ENCODE measurements at regions not wholly inside any gene's neighbourhood (a gene's known extent, or its start where the extent isn't known, plus 50 kb on each side); places are given as distances from the start of the nearest gene placed in this dataset.

DNA sequence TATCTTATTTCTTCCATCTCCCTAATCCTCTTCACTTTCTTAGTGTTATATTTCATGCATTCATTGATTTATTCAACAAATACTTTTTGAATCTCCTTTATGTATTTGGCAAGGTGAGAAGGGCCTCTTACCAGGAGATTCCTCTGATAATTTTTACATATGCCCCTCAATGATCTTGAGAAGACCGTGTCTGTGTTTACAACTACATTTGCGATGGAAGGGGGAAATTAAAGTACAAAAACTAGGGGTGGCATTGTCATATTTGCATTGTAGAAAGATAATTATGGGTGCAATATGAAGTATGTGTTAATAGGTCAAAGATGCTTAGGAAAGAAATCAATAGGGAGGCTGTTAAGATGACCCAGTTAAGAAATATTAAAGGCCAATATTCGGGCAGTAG is 1108.4 kb upstream of the MIR17HG start:
- H4K20me1 ChIP-seq (ENCODE audit: insufficient read depth, poor library complexity, severe bottlenecking): no peaks in the 10 kb centered on the region
- H3K27ac ChIP-seq: no peak overlapping the region
- no peak for DNase-seq (ENCODE audit: low spot score)
- no peaks in the 10 kb centered on the region for H3K27me3 ChIP-seq
- no peaks in the 10 kb centered on the region for H3K4me1 ChIP-seq (ENCODE audit: insufficient read depth)
- no peak for TF ChIP-seq EZH2phosphoT487 (IDR thresholded peaks at IDR 0.05; ENCODE audit: low read depth, severe bottlenecking, unreplicated experiment)
- TF ChIP-seq CTCF (IDR thresholded peaks at IDR 0.05; ENCODE audit: poor library complexity): no peak
- no peak for TF ChIP-seq EZH2 (IDR thresholded peaks at IDR 0.05; ENCODE audit: borderline replicate concordance)
- H3K79me2 ChIP-seq: no peaks in the 10 kb centered on the region
- H2AFZ ChIP-seq: no peak overlapping the region
- no peaks in the 10 kb centered on the region for H3K36me3 ChIP-seq (replicated peaks; ENCODE audit: insufficient read depth, low read depth)
- no peaks in the 10 kb centered on the region for H3K9me2 ChIP-seq (replicated peaks; ENCODE audit: insufficient read depth)
- no peak overlapping the region for H3K4me3 ChIP-seq
- 97% methylated on average over 3 of the region's 3 CpGs for WGBS (ENCODE audit: low lambda C conversion rate, missing lambda C conversion rate)
- no peaks in the 10 kb centered on the region for H3K9me3 ChIP-seq (ENCODE audit: low read depth)
- no peak overlapping the region for H3K4me2 ChIP-seq

DNA sequence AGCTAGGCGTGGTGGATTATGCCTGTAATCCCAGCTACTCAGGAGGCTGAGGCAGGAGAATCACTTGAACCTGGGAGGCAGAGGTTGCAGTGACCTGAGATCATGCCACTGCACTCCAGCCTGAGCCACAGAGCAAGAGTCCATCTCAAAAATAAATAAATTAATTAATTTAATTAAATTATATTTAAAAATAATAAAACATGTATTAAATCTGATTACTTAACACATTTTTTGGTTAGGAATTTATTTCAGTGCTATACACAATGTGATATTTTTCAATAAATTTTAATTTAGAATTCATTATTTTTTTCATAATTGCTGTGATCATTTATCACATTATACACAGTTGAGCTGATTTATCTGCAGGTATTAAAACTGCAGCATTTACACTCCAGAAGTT is 1101.5 kb upstream of the MIR17HG start:
- Histone ChIP-seq H3K9me3 (ENCODE audit: low read depth) (no peaks in the 10 kb centered on the region), H3K27me3 (no peaks in the 10 kb centered on the region), H2AFZ (no peak overlapping the region), H4K20me1 (ENCODE audit: insufficient read depth, poor library complexity, severe bottlenecking) (no peaks in the 10 kb centered on the region), H3K4me3 (no peak overlapping the region), H3K4me1 (ENCODE audit: insufficient read depth) (no peaks in the 10 kb centered on the region), H3K36me3 (replicated peaks; ENCODE audit: insufficient read depth, low read depth) (no peaks in the 10 kb centered on the region), H3K9me2 (replicated peaks; ENCODE audit: insufficient read depth) (no peaks in the 10 kb centered on the region), H3K4me2 (no peak overlapping the region), H3K27ac (no peak overlapping the region), H3K79me2 (no peaks in the 10 kb centered on the region)
- DNase-seq (ENCODE audit: low spot score): no peak
- WGBS (ENCODE audit: low lambda C conversion rate, missing lambda C conversion rate): 96% methylated on average over 1 of the region's 1 CpG
- TF ChIP-seq CTCF (IDR thresholded peaks at IDR 0.05; ENCODE audit: poor library complexity): no peak
- TF ChIP-seq EZH2phosphoT487 (IDR thresholded peaks at IDR 0.05; ENCODE audit: low read depth, severe bottlenecking, unreplicated experiment): no peak
- TF ChIP-seq EZH2 (IDR thresholded peaks at IDR 0.05; ENCODE audit: borderline replicate concordance): no peak

DNA sequence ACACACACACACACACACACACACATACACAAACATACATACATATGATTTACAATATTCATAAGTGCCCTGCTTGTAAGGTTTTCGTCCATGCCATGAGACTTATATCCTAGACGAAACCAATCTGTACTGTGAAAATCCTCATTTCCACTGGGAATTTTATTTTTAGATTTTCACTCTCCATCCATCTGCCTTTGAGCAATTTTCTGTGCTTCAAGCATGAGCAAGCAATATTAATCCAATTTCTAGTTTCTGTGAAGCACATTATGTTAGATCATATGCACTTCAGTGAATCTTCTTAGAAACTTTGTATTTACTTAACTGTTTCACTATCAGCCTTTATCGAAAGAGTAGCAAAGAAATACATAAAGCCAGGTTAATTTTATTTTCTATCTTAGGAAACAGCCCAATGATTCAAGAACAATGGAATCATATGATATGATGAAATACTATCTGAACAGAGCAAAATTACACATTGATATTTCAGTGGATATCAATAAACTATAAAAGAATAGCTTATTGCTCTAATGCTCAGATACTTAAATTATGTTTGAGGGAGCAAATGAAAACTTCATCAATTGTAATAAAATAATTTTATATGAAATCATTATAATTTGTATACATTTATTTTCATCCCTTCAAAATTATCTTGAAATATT is 1100.7 kb upstream of the MIR17HG start:
- no peaks in the 10 kb centered on the region for H3K9me2 ChIP-seq (replicated peaks; ENCODE audit: insufficient read depth)
- H3K27ac ChIP-seq: no peak overlapping the region
- no peaks in the 10 kb centered on the region for H3K9me3 ChIP-seq (ENCODE audit: low read depth)
- no peak for DNase-seq (ENCODE audit: low spot score)
- no peaks in the 10 kb centered on the region for H3K79me2 ChIP-seq
- no peaks in the 10 kb centered on the region for H3K27me3 ChIP-seq
- TF ChIP-seq EZH2phosphoT487 (IDR thresholded peaks at IDR 0.05; ENCODE audit: low read depth, severe bottlenecking, unreplicated experiment): no peak
- no peak for TF ChIP-seq CTCF (IDR thresholded peaks at IDR 0.05; ENCODE audit: poor library complexity)
- TF ChIP-seq EZH2 (IDR thresholded peaks at IDR 0.05; ENCODE audit: borderline replicate concordance): no peak
- no peak overlapping the region for H2AFZ ChIP-seq
- H3K4me2 ChIP-seq: no peak overlapping the region
- H3K4me3 ChIP-seq: no peak overlapping the region
- H4K20me1 ChIP-seq (ENCODE audit: insufficient read depth, poor library complexity, severe bottlenecking): no peaks in the 10 kb centered on the region
- 78% methylated on average over 3 of the region's 3 CpGs for WGBS (ENCODE audit: low lambda C conversion rate, missing lambda C conversion rate)
- H3K4me1 ChIP-seq (ENCODE audit: insufficient read depth): no peaks in the 10 kb centered on the region
- H3K36me3 ChIP-seq (replicated peaks; ENCODE audit: insufficient read depth, low read depth): no peaks in the 10 kb centered on the region
